ENCODE measurements at regions not wholly inside any gene's neighbourhood (a gene's known extent, or its start where the extent isn't known, plus 50 kb on each side); places are given as distances from the start of the nearest gene placed in this dataset.
A peak's percentile ranks its signal among the peaks of the same experiment; 100 is the strongest.

GRCh38 chr7:365593-365992, 75.6 kb downstream of the FOXL3 start:
- TF ChIP-seq POLR2A (IDR thresholded peaks at IDR 0.05): no peak
- TF ChIP-seq, protein P1, sequence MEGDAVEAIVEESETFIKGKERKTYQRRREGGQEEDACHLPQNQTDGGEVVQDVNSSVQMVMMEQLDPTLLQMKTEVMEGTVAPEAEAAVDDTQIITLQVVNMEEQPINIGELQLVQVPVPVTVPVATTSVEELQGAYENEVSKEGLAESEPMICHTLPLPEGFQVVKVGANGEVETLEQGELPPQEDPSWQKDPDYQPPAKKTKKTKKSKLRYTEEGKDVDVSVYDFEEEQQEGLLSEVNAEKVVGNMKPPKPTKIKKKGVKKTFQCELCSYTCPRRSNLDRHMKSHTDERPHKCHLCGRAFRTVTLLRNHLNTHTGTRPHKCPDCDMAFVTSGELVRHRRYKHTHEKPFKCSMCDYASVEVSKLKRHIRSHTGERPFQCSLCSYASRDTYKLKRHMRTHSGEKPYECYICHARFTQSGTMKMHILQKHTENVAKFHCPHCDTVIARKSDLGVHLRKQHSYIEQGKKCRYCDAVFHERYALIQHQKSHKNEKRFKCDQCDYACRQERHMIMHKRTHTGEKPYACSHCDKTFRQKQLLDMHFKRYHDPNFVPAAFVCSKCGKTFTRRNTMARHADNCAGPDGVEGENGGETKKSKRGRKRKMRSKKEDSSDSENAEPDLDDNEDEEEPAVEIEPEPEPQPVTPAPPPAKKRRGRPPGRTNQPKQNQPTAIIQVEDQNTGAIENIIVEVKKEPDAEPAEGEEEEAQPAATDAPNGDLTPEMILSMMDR (IDR thresholded peaks at IDR 0.05): no peak
- Histone ChIP-seq H3K27me3 (peaks cover 9% of the 10 kb centered on the region), H3K4me3 (no peak overlapping the region), H3K27ac (no peak overlapping the region), H3K36me3 (replicated peaks in 1 of 2) (no peaks in the 10 kb centered on the region), H3K9me3 (replicated peaks in 1 of 3) (no peaks in the 10 kb centered on the region), H3K4me1 (replicated peaks in 1 of 2) (peaks cover 0 to 6% of the 10 kb centered on the region in 2 donors)
- intact Hi-C loops (cut with DNase I): no loop called here
- no peak for DNase-seq
- WGBS, 4 donors: 75 to 82% (median 81%) methylated on average over 23 of the region's 23 CpGs

- Histone ChIP-seq H3K27me3 (peaks cover 9% of the 10 kb centered on the region), H3K27ac (no peak overlapping the region), H3K36me3 (replicated peaks in 1 of 2) (no peaks in the 10 kb centered on the region), H3K9me3 (replicated peaks in 1 of 3) (no peaks in the 10 kb centered on the region), H3K4me1 (replicated peaks in 1 of 2) (peaks cover 0 to 6% of the 10 kb centered on the region in 2 donors), H3K4me3 (no peak overlapping the region)
- 20 to 26% (median 23%) methylated on average over 18 of the region's 18 CpGs for WGBS, 4 donors
- intact Hi-C loops (cut with DNase I): no loop called here
- TF ChIP-seq, protein P1 (IDR thresholded peaks at IDR 0.05): no peak
- no peak for TF ChIP-seq POLR2A (IDR thresholded peaks at IDR 0.05)
- DNase-seq: peak in 1 of 7 donors; percentile 12
Measured at GRCh38 chr7:366161-366803, 76.3 kb downstream of the FOXL3 start.

DNA sequence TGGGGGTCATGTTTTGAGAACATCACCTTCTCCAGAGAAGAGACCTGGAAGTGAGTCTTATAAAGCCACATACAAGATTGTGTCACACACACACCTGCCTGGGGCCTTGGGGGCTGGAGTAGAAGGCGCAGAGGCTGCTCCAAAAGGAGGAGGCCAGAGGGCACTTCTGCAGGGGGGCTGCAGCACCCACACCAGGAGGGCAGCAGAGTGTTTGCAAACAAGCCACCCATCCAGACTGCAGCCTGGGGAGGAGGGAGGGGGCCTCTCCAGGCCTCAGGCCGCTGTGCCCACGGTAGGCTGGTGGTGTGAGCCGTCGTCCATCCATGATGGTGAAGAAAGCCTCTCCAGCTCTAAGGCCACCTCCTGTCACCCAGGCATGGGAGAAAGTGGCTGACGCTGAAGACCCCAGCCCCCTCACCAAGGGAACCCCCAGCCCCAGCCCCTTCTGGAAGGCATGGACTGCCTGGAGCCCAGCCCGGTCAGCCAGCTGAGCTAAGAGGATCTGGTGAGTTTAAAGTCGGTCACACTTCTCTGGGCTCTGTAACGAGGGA, 77.5 kb downstream of the FOXL3 start:
- WGBS, 4 donors: 77 to 91% (median 86%) methylated on average over 3 to 9 of the region's 9 CpGs
- intact Hi-C loops (cut with DNase I): no loop called here
- Histone ChIP-seq H3K4me1 (replicated peaks in 1 of 2) (no peaks in the 10 kb centered on the region), H3K4me3 (no peak overlapping the region), H3K36me3 (replicated peaks in 1 of 2) (no peaks in the 10 kb centered on the region), H3K27ac (no peak overlapping the region), H3K9me3 (replicated peaks in 1 of 3) (no peaks in the 10 kb centered on the region), H3K27me3 (peaks cover 9% of the 10 kb centered on the region)
- no peak for DNase-seq
- TF ChIP-seq POLR2A (IDR thresholded peaks at IDR 0.05): no peak
- TF ChIP-seq, protein P1 (IDR thresholded peaks at IDR 0.05): no peak

GRCh38 chr7:368651-369475, 78.9 kb downstream of the FOXL3 start:
- Histone ChIP-seq H3K9me3 (replicated peaks in 1 of 3) (no peaks in the 10 kb centered on the region), H3K27me3 (peaks cover 9% of the 10 kb centered on the region), H3K36me3 (replicated peaks in 1 of 2) (no peaks in the 10 kb centered on the region), H3K4me1 (replicated peaks in 1 of 2) (no peaks in the 10 kb centered on the region), H3K27ac (no peak overlapping the region), H3K4me3 (no peak overlapping the region)
- intact Hi-C loops (cut with DNase I): no loop called here
- no peak for DNase-seq
- TF ChIP-seq, protein P1 (IDR thresholded peaks at IDR 0.05): no peak
- no peak for TF ChIP-seq POLR2A (IDR thresholded peaks at IDR 0.05)
- WGBS, 4 donors: 74 to 82% (median 74%) methylated on average over 20 to 51 of the region's 51 CpGs

Data from adrenal gland (tissue), 9 donors.